C4-2B (cell line): ENCODE measurements at regions not wholly inside any gene's neighbourhood (a gene's known extent, or its start where the extent isn't known, plus 50 kb on each side); places are given as distances from the start of the nearest gene placed in this dataset.

ENCODE experiments used
- H3K27ac ChIP-seq: fragments of 450-650 bp; 2 replicates; pipeline ENCODE4 v1.5.1; 2017
- CTCF ChIP-seq: fragments of 450-650 bp; conservative IDR thresholded peaks from 2 replicates; pipeline ENCODE4 v1.5.1; 2017; ENCODE audit warnings: mild to moderate bottlenecking
- ZFX ChIP-seq: fragments of 450-650 bp; IDR thresholded peaks from 2 replicates; pipeline ENCODE4 v1.6.1; 2017

DNA sequence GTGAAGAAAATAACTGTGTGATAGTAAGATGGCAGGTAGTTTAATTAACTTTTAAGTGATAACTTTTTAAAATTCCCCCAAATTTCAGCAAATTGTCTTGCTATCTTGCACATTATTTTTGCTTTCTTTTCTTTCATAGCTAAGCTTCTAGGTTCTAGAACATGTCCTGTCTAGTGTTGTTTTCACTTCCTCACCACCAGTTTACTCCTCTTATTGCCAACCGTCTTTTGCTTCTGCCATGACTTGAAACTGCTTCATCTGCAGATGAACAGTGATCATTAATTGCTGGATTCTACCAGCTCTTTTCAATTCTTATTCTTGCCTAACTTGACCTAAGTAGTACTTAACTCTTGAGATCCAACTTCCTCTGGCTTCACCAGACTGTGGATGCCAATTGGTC, 137.8 kb downstream of the CENPW start:
- H3K27ac ChIP-seq = no peak overlapping the region
- no peak for TF ChIP-seq CTCF
- no peak for TF ChIP-seq ZFX

- no peak overlapping the region for H3K27ac ChIP-seq
- TF ChIP-seq CTCF (no peak), ZFX (no peak)
Measured at GRCh38 chr6:126480268-126480667, 140.4 kb downstream of the CENPW start.

- no peak overlapping the region for H3K27ac ChIP-seq
- TF ChIP-seq ZFX (no peak), CTCF (no peak)
Measured at GRCh38 chr6:126481319-126481718, 141.4 kb downstream of the CENPW start.

DNA sequence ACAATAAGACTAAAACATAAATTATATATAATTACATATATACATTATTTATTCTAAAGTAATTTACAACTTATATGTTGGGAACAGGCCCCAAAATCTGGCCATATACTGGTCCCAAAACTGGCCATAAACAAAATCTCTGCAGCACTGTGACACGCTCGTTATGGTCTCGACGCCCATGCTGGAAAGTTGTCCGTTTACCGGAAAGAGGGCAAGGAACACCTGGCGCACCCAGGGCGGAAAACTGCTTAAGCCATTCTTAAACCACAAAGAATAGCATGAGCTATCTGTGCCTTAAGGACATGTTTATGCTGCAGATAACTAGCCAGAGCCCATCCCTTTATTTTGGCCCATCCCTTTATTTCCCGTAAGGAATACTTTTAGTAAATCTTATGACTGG, 164.9 kb downstream of the CENPW start:
- TF ChIP-seq CTCF (no peak), ZFX (no peak)

GRCh38 chr6:126513198-126513597, 173.3 kb downstream of the CENPW start:
- no peak overlapping the region for H3K27ac ChIP-seq
- TF ChIP-seq ZFX (no peak), CTCF (no peak)

More for the DNA sequence above, 164.9 kb downstream of the CENPW start:
- no peak overlapping the region for H3K27ac ChIP-seq

GRCh38 chr6:126516411-126516810, 176.5 kb downstream of the CENPW start:
- TF ChIP-seq CTCF (no peak), ZFX (no peak)
- no peak overlapping the region for H3K27ac ChIP-seq

DNA sequence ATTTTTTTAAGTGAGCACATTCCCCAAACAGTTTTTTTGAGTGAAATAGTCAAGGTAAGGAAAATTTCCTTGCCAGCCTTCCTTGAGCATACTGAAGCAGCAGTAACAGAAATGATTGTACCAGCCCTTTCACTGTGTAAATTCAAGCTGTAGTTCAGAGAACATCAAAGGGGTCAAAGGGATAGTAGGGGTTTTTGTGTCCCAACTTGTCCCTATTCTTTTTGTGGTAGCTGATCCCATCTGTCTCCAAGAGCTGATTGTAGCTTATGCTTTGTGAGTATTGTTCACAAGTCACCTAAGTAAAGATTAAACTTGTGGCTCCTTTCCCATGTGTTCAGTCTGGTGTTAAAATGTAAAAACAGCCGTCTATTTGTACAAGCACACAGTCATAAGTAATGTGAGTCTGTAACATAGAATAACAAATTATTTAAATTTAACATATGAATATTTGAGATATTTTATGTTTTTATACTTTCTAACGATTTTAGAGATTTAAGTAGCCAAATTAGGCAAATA, 185.0 kb downstream of the CENPW start:
- no peak overlapping the region for H3K27ac ChIP-seq
- no peak for TF ChIP-seq CTCF
- no peak for TF ChIP-seq ZFX

DNA sequence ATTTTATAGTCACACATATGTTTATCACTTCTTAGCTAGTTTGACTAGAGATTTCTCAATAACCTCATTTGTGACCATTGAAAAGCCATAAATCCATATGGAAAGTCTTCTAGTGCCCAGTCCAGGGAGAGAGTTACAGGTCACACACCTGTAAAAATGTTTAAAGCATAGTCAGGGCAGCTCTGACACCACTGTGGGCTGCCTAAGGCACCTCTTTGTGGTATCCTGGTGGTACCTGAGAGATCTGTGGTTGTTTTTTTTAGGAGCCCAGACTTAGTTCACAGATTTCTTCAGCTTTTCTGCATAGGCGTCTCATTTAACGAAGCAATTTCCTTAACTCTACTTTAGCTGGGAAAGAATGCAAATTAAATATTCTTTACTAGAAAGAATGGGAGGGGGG, 186.6 kb downstream of the CENPW start:
- H3K27ac ChIP-seq = no peak overlapping the region

More for the DNA sequence above, 186.6 kb downstream of the CENPW start:
- TF ChIP-seq ZFX (no peak), CTCF (no peak)
